IMR-90 (cell line): ENCODE measurements at regions not wholly inside any gene's neighbourhood (a gene's known extent, or its start where the extent isn't known, plus 50 kb on each side); places are given as distances from the start of the nearest gene placed in this dataset.

Source experiments
- ATAC-seq: fragments of 200-7000 bp; cut with Tn5 transposase; 2 replicates; pipeline ENCODE4 v1.9.1; 2020; ENCODE audit warnings: low read depth, mild to moderate bottlenecking, moderate library complexity
- BruUV-seq: library from RNA; stranded (reverse); fragments of 400-500 nt; replicated peaks from 2 replicates; lab custom pipeline; 2021; lab: Mats Ljungman, UMichigan
- CTCF ChIA-PET: fragments of 300-600 bp; formaldehyde crosslinking; extraction: SDS; loops from one replicate; lab custom pipeline; 2021; ENCODE audit warnings: antibody characterized with exemption; lab: Yijun Ruan, JAX
- POLR2A ChIA-PET: fragments of 300-600 bp; sonication (Branson Sonifier 250); formaldehyde crosslinking; loops from one replicate; lab custom pipeline; 2022; ENCODE audit warnings: antibody characterized with exemption; ENCODE audit not compliant: unreplicated experiment; lab: Charles Lee
- DNase-seq: peaks from one replicate; pipeline ENCODE4 v3.0.0; 2013
- H2AFZ ChIP-seq: replicated peaks from 2 replicates; pipeline ENCODE3; 2013; ENCODE audit warnings: low read length, mild to moderate bottlenecking; ENCODE audit not compliant: poor library complexity
- H2AK5ac ChIP-seq: 2 replicates; pipeline ENCODE4 v1.6.1; 2013; ENCODE audit warnings: low read depth, low read length, inconsistent platforms
- H2AK9ac ChIP-seq: replicated peaks from 2 replicates; pipeline ENCODE3; 2013; ENCODE audit warnings: mild to moderate bottlenecking, low read depth, low read length, moderate library complexity; ENCODE audit not compliant: poor library complexity
- H2BK120ac ChIP-seq: 2 replicates; pipeline ENCODE4 v1.6.1; 2013; ENCODE audit warnings: low read depth, low read length, inconsistent platforms
- H2BK15ac ChIP-seq: 3 replicates; pipeline ENCODE4 v1.6.1; 2013; ENCODE audit warnings: low read depth, low read length, inconsistent platforms
- H2BK20ac ChIP-seq: 2 replicates; pipeline ENCODE4 v1.6.1; 2013; ENCODE audit warnings: low read depth, mild to moderate bottlenecking, inconsistent platforms, low read length, moderate library complexity
- H2BK5ac ChIP-seq: 2 replicates; pipeline ENCODE4 v1.6.1; 2013; ENCODE audit warnings: mild to moderate bottlenecking, low read depth, low read length, inconsistent platforms; ENCODE audit not compliant: poor library complexity, severe bottlenecking
- H3K14ac ChIP-seq: replicated peaks from 2 replicates; pipeline ENCODE4 v1.6.1; 2013; ENCODE audit warnings: low read depth, low read length, inconsistent platforms
- H3K18ac ChIP-seq: 2 replicates; pipeline ENCODE4 v1.6.1; 2013; ENCODE audit warnings: low read depth, low read length, control low read depth
- H3K23ac ChIP-seq: 2 replicates; pipeline ENCODE4 v1.6.1; 2013; ENCODE audit warnings: low read depth, low read length, inconsistent platforms
- H3K27ac ChIP-seq: 2 replicates; pipeline ENCODE4 v1.5.1; 2013; ENCODE audit warnings: mild to moderate bottlenecking, control low read depth, low read length; ENCODE audit not compliant: insufficient read depth
- H3K27me3 ChIP-seq: 2 replicates; pipeline ENCODE4 v1.6.1; 2013; ENCODE audit warnings: low read length; ENCODE audit not compliant: control insufficient read depth, insufficient read depth
- H3K36me3 ChIP-seq: 2 replicates; pipeline ENCODE4 v1.6.1; 2013; ENCODE audit warnings: low read length, mixed read lengths; ENCODE audit not compliant: control insufficient read depth, insufficient read depth
- H3K4ac ChIP-seq: 2 replicates; pipeline ENCODE4 v1.6.1; 2013; ENCODE audit warnings: low read depth, low read length, inconsistent platforms
- H3K4me1 ChIP-seq: 2 replicates; pipeline ENCODE4 v1.6.1; 2013; ENCODE audit warnings: low read length, mixed read lengths; ENCODE audit not compliant: control insufficient read depth, insufficient read depth
- H3K4me2 ChIP-seq: 2 replicates; pipeline ENCODE4 v1.6.1; 2013; ENCODE audit warnings: low read depth, mild to moderate bottlenecking, control low read depth, low read length, moderate library complexity
- H3K4me3 ChIP-seq: 2 replicates; pipeline ENCODE4 v1.5.1; 2013; ENCODE audit warnings: low read depth, mild to moderate bottlenecking, control low read depth, low read length, moderate library complexity; ENCODE audit not compliant: insufficient read depth
- H3K56ac ChIP-seq: 2 replicates; pipeline ENCODE4 v1.6.1; 2013; ENCODE audit warnings: low read length, inconsistent platforms; ENCODE audit not compliant: insufficient read depth; ENCODE audit errors: extremely low read depth
- H3K79me1 ChIP-seq, 2 experiments: 2 replicates each; pipeline ENCODE4 v1.6.1; 2013; ENCODE audit warnings: low read length in 2 of 2, inconsistent platforms in 1 of 2, low read depth in 1 of 2
- H3K9ac ChIP-seq: 2 replicates; pipeline ENCODE4 v1.6.1; 2013; ENCODE audit warnings: low read depth, low read length, control low read depth
- H3K9me1 ChIP-seq: 2 replicates; pipeline ENCODE4 v1.6.1; 2013; ENCODE audit warnings: low read length, inconsistent platforms; ENCODE audit not compliant: insufficient read depth
- H3K9me3 ChIP-seq: 2 replicates; pipeline ENCODE4 v1.6.1; 2013; ENCODE audit warnings: low read length; ENCODE audit not compliant: control insufficient read depth, insufficient read depth
- H4K20me1 ChIP-seq: 2 replicates; pipeline ENCODE4 v1.6.1; 2013; ENCODE audit warnings: low read length, inconsistent platforms; ENCODE audit not compliant: insufficient read depth
- H4K5ac ChIP-seq: 2 replicates; pipeline ENCODE4 v1.6.1; 2013; ENCODE audit warnings: mild to moderate bottlenecking, low read depth, low read length, control low read depth
- H4K8ac ChIP-seq, 2 experiments: 2 replicates each; pipeline ENCODE4 v1.6.1; 2013; ENCODE audit warnings: low read depth in 2 of 2, low read length in 2 of 2, control low read depth in 1 of 2, inconsistent platforms in 1 of 2
- H4K91ac ChIP-seq: 2 replicates; pipeline ENCODE4 v1.6.1; 2013; ENCODE audit warnings: low read depth, low read length, inconsistent platforms; ENCODE audit not compliant: insufficient read depth
- BHLHE40 ChIP-seq: fragments of 150-350 bp; IDR thresholded peaks from 2 replicates; pipeline ENCODE4 v1.6.1; 2016; ENCODE audit warnings: mild to moderate bottlenecking, low read depth, low read length
- CEBPB ChIP-seq: IDR thresholded peaks from 2 replicates; pipeline ENCODE4 v1.6.1; 2012; ENCODE audit warnings: low read depth, low read length, improper control_type of control experiment
- CHD1 ChIP-seq: IDR thresholded peaks from 2 replicates; pipeline ENCODE4 v1.6.1; 2012; ENCODE audit warnings: low read depth, low read length, improper control_type of control experiment
- CTCF ChIP-seq: conservative IDR thresholded peaks from 2 replicates; pipeline ENCODE4 v1.5.1; 2012; ENCODE audit warnings: mild to moderate bottlenecking, low read depth, low read length, improper control_type of control experiment
- FOS ChIP-seq: fragments of 150-350 bp; IDR thresholded peaks from 2 replicates; pipeline ENCODE4 v1.6.1; 2016; ENCODE audit warnings: low read depth, low read length
- MAFK ChIP-seq: IDR thresholded peaks from 2 replicates; pipeline ENCODE4 v1.6.1; 2012; ENCODE audit warnings: low read depth, low read length, improper control_type of control experiment
- MXI1 ChIP-seq: IDR thresholded peaks from 2 replicates; pipeline ENCODE4 v1.6.1; 2012; ENCODE audit warnings: low read depth, mild to moderate bottlenecking, low read length, moderate library complexity, borderline replicate concordance
- NFE2L2 ChIP-seq: fragments of 150-350 bp; IDR thresholded peaks from 2 replicates; pipeline ENCODE4 v1.6.1; 2016; ENCODE audit warnings: low read depth, mild to moderate bottlenecking, low read length
- POLR2A ChIP-seq: IDR thresholded peaks from 2 replicates; pipeline ENCODE4 v1.6.1; 2012; ENCODE audit warnings: mild to moderate bottlenecking, low read depth, low read length
- RCOR1 ChIP-seq: IDR thresholded peaks from 2 replicates; pipeline ENCODE4 v1.6.1; 2012; ENCODE audit warnings: mild to moderate bottlenecking, low read length, improper control_type of control experiment; ENCODE audit not compliant: insufficient replicate concordance
- RFX5 ChIP-seq: IDR thresholded peaks from 2 replicates; pipeline ENCODE4 v1.8.0; 2012; ENCODE audit warnings: low read depth, mild to moderate bottlenecking, low read length, moderate library complexity
- SMC3 ChIP-seq: fragments of 150-350 bp; IDR thresholded peaks from 2 replicates; pipeline ENCODE4 v1.6.1; 2016; ENCODE audit warnings: low read depth, mild to moderate bottlenecking, antibody characterized with exemption, low read length, moderate library complexity
- WGBS, 2 experiments: methylation state at CpG; one replicate each; pipeline versions ENCODE4 v1.1.5 to v1.1.7; 2013; ENCODE audit warnings: missing lambda C conversion rate in 2 of 2; ENCODE audit not compliant: insufficient read length in 1 of 2; ENCODE audit errors: extremely low coverage in 2 of 2; 5-methylcytosine and 5-hydroxymethylcytosine counted together
- dilution Hi-C: fragments of 300-500 bp; cut with HindIII; formaldehyde crosslinking; loops from one replicate; pipeline ENCODE4 v1.14.3; 2018; ENCODE audit warnings: low sequenced_read_pairs; ENCODE audit not compliant: unreplicated experiment
- in situ Hi-C: fragments of 300-500 bp; cut with MboI; formaldehyde crosslinking; loops from 3 replicates; pipeline ENCODE4 v1.14.3; 2019; ENCODE audit warnings: low sequenced_read_pairs, inconsistent platforms, mixed read lengths
- intact Hi-C: fragments of 100-400 bp; cut with micrococcal nuclease; formaldehyde crosslinking; loops from 2 replicates; pipeline ENCODE4 v1.10.0; 2022
- TF ChIP-seq, protein P1 (sequence below): fragments of 150-350 bp; IDR thresholded peaks from 2 replicates; pipeline ENCODE4 v1.6.1; 2016; ENCODE audit warnings: low read depth, mild to moderate bottlenecking, low read length, moderate library complexity, borderline replicate concordance
- TF ChIP-seq, protein P2 (sequence below): fragments of 150-350 bp; IDR thresholded peaks from 2 replicates; pipeline ENCODE4 v1.6.1; 2017; ENCODE audit warnings: mild to moderate bottlenecking, antibody characterized with exemption, low read length, low read depth

DNA sequence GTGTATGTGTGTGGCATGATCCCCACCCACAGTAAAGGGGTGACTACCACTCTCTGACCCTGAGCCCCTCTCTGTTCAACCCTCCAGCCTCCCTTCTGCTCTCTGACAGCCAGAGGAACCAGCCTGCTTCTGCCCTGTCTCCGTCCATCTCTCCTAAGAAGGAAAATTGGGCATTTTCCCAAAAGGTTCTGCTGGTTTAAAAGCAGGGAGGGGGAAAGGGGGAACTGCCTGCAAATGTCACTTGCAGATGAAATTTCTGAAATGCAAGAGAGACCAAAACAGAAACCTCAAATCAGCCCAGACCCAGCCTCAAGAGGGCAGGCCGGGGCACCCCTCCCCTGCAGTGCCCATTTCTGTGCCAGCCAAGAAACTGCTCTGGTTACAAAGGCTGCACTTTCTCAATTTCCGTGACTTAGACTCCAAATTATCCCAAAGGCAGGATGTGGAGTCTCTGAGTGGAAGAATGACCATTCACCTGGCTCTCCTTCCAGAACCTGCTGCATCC lies 197.9 kb downstream of the RBFOX3 start:
- CTCF ChIA-PET = no interaction called here
- no peak overlapping the region for H3K23ac ChIP-seq
- ATAC-seq = no peak
- H2BK120ac ChIP-seq = no peak overlapping the region
- H4K91ac ChIP-seq = no peak overlapping the region
- H3K14ac ChIP-seq = no peak overlapping the region
- H2BK20ac ChIP-seq = no peak overlapping the region
- POLR2A ChIA-PET = no interaction called here
- intact Hi-C loops (no loop called here), in situ Hi-C loops (no loop called here), dilution Hi-C loops (no loop called here)
- no peak overlapping the region for H2BK5ac ChIP-seq
- H3K9me1 ChIP-seq = no peaks in the 10 kb centered on the region
- H2AK9ac ChIP-seq = no peak overlapping the region
- no peak overlapping the region for H3K4me2 ChIP-seq
- H3K27ac ChIP-seq = no peak overlapping the region
- H3K4ac ChIP-seq = no peak overlapping the region
- no peaks in the 10 kb centered on the region for H3K4me1 ChIP-seq
- H2BK15ac ChIP-seq = no peak overlapping the region
- H3K36me3 ChIP-seq = no peaks in the 10 kb centered on the region
- no peak overlapping the region for H3K18ac ChIP-seq
- no peak overlapping the region for H3K4me3 ChIP-seq
- H4K5ac ChIP-seq = no peak overlapping the region
- no peak overlapping the region for H3K9ac ChIP-seq
- H3K56ac ChIP-seq = no peak overlapping the region
- no CpG with 5 or more reads among the region's 3 CpGs for WGBS, 2 experiments
- no peaks in the 10 kb centered on the region for H3K79me1 ChIP-seq
- no peak overlapping the region for H2AK5ac ChIP-seq
- no peak for TF ChIP-seq MXI1
- no peak for TF ChIP-seq MAFK
- TF ChIP-seq RFX5 = no peak
- no peak for TF ChIP-seq FOS
- TF ChIP-seq BHLHE40 = no peak
- no peak for TF ChIP-seq POLR2A
- TF ChIP-seq CTCF = no peak
- no peak for TF ChIP-seq NFE2L2
- no peak for TF ChIP-seq CEBPB
- TF ChIP-seq, protein P1, sequence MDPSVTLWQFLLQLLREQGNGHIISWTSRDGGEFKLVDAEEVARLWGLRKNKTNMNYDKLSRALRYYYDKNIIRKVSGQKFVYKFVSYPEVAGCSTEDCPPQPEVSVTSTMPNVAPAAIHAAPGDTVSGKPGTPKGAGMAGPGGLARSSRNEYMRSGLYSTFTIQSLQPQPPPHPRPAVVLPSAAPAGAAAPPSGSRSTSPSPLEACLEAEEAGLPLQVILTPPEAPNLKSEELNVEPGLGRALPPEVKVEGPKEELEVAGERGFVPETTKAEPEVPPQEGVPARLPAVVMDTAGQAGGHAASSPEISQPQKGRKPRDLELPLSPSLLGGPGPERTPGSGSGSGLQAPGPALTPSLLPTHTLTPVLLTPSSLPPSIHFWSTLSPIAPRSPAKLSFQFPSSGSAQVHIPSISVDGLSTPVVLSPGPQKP = no peak
- TF ChIP-seq, protein P2, sequence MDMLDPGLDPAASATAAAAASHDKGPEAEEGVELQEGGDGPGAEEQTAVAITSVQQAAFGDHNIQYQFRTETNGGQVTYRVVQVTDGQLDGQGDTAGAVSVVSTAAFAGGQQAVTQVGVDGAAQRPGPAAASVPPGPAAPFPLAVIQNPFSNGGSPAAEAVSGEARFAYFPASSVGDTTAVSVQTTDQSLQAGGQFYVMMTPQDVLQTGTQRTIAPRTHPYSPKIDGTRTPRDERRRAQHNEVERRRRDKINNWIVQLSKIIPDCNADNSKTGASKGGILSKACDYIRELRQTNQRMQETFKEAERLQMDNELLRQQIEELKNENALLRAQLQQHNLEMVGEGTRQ = no peak
- TF ChIP-seq SMC3 = no peak
- no peak for TF ChIP-seq RCOR1
- no peak for TF ChIP-seq CHD1
- H2AFZ ChIP-seq = no peak overlapping the region
- no peaks in the 10 kb centered on the region for H3K9me3 ChIP-seq
- H4K20me1 ChIP-seq = no peaks in the 10 kb centered on the region
- no peak overlapping the region for H4K8ac ChIP-seq
- DNase-seq = no peak
- no TSS peak for BruUV-seq
- peaks cover 14% of the 10 kb centered on the region; the same call in 1 of the 2 replicates for H3K27me3 ChIP-seq
